HG03196 (cell line): ENCODE measurements at regions not wholly inside any gene's neighbourhood (a gene's known extent, or its start where the extent isn't known, plus 50 kb on each side); places are given as distances from the start of the nearest gene placed in this dataset.

Experiments
- ATAC-seq: cut with Tn5 transposase; IDR thresholded peaks from one replicate; pipeline ENCODE4 v1.9.1; 2021; ENCODE audit not compliant: unreplicated experiment

DNA sequence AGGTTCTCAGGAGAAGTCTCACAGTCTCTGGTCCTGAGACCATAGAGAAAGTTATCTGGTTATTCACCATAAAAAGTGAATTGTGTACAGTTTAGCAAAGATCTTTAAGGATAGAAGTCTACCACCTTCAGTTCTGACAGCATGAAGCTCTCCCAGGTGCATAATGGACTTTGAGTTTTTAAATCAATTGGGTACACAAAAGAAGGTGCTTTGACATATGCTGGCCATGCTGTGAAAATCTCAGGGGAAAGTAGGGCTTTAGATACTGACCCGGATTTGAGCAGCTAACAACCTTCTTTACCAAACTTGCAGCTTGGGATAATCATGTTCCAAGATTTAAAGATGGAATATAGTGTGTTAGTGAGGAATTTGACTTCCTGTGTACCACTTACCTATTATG, 264.2 kb downstream of the ZSWIM6 start:
- ATAC-seq: no peak

- no peak for ATAC-seq
Measured at GRCh38 chr5:61597684-61598083, 265.6 kb downstream of the ZSWIM6 start.

DNA sequence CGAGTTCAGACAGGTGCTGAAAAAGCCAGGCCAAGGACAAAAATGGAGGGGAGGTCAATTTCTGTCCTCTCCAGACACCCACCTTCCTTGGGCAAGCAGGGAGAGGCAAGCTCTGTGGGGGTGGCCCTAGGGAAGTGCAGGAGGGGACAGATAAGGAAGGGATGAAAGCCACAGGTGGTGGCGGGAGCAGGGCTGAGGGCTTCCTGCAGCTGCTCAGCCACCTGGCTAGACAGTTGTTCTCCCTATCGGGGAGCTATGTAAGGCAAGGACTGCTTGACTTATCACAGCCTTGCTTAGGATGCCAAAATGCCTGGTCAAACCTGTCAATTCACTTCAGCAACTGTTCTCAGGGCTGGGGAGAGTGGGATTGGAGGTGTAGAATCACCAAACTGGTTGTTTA, 266.1 kb downstream of the ZSWIM6 start:
- no peak for ATAC-seq

GRCh38 chr5:61599370-61600122, 267.5 kb downstream of the ZSWIM6 start:
- no peak for ATAC-seq

GRCh38 chr5:61600123-61600444, 268.0 kb downstream of the ZSWIM6 start:
- no peak for ATAC-seq

GRCh38 chr5:61600945-61601511, 269.0 kb downstream of the ZSWIM6 start:
- ATAC-seq: no peak

DNA sequence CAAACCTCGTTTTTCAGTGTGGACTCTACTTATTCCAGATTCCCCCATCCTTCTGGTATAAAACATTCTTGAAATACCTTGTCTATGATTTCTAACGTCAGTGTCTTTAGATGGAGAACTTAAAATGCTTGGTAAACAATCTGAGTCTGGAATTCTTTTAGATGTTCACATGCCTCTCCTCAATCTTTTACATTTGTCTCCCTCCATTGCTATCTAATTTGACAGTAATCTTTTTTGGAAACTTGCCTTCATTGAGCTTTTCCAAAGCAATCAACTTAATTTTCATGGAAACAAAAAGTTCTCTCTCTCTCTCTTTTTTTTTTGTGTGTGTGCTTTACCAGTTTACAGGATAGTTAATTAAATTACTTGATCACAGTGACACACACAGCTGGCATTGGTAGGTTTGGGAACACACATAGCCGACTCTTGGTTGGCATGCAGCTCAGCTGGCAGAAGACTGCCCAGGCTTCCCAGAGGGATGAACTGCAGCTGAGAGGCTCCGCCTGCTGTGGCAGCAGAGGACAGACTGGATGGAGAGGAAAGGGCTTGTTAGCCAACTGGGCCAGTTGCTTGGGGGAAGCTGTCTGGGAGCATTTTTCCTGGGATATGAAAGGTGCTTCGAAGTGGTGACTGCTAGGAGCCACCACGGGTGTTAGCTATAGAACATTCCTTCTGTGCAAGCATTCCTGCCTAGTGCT, 271.3 kb downstream of the ZSWIM6 start:
- ATAC-seq: no peak

DNA sequence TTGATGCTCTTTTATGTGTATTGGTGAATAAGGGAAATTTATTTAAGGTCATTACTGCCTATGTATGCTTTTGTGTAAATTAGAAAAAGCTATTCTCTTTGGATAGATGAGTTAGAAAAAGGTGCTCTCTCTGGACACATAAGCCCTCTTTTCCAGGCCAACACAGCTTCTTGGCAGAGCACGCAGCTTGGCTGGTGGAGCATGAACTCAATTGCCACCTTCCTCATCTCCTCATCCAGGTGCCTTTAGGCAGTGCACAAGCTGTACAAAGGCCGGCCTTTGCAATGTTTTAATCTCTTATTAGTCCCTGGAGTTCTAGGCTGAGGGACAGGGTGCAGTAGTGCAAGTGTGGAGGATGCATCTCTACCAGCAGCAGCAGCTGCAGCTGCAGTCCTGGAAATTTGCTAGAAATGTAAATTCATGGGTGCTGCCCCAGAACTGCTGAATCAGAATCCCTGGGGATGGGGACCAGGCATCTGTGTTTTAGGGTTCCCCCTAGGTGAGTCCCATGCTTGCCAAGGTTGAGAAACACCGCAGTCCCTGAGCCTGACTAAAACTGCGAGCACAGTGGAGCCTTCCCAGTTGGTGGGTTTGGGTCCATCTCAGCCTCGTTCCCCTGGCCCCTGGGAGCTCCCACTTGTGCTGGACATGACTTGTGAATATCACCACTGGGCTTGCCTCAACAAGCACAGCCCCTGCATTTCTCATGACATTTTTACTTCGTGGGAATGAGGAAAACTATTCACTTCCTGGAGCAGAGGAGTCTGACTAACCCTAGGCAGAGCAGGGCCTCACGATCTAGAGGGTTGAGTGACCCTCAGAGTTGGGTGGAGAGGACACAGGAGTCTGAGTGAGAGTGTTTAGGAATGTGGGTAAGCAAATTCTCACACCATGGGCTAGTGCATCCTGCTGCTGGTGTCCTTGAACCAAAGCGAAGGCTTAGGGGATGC, 272.3 kb downstream of the ZSWIM6 start:
- ATAC-seq: no peak

DNA sequence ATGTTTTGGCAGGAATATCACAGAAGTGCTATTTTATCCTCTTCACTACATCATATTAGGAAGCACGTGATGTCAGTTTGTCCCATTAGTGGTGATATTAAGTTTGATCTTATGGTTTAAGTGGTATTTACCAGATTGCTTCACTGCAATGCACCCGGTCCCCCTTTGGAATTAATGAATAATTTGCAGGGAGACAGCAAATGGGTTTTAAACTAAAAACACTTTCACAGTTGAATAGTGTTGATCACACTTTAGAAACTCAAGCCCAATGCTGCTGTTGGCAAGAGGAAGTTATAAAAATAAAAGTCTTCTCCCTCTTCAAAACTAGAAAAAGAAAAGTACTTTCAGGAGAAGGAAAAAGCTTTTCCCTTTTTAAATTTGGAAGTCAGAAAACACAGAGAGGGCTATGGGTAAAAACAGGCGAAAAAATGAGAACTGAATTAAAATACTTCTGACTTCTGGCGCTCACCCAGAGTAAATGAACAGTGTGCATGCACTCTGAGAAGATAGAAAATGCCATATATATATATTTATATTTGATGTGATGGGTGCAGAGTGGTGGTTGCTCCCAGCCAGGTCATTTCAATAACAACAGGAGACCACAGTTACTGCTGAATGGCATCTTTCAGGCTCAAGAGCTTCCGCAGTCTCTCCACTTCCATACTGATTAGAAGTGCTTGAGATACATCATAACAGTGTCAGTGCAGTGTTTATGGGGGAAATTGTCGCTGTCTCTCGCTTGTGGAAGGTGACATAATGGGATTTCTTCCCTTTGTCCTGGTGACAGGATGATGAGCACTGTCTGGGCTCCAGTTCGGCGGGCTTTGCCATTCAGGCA, 278.0 kb downstream of the ZSWIM6 start:
- ATAC-seq: no peak

DNA sequence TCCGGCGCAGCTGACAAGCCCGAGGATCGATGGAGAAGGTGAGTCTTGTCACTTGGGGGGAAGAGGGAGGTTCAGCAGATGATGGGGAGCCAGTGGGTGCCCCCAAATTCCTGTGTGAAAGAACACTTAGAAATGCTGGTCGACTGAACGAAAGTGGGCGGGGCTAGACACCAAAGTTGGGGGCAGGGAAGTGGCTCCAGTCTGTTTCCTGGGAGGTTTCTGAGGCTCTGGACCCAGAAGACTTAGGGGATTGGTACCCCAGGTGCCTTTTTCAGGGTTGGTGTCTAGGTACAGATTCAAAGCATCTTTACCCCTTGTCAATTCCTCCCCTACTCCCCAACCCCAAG, 278.6 kb downstream of the ZSWIM6 start:
- no peak for ATAC-seq

DNA sequence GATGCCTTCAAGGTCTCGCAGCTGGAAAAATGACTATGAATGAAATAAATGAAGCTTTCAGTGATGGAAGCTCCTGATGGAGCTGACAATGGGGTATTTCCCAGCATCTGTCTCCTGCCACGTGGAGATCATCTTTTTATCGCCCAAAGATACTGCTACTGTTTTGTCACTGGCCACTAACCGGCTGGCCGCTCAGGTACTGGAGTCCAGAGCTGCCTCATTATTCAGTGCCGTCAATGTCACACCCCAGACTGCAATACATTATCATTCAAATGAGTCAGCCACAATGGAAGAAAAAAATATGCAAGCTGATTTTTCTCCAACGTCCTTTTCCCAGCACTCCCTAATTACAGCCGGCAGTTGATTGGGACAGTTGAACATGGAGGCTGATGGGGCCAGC, 280.4 kb downstream of the ZSWIM6 start:
- no peak for ATAC-seq

- no peak for ATAC-seq
Measured at GRCh38 chr5:61613679-61614078, 281.6 kb downstream of the ZSWIM6 start.

GRCh38 chr5:61614606-61615005, 282.5 kb downstream of the ZSWIM6 start:
- no peak for ATAC-seq

DNA sequence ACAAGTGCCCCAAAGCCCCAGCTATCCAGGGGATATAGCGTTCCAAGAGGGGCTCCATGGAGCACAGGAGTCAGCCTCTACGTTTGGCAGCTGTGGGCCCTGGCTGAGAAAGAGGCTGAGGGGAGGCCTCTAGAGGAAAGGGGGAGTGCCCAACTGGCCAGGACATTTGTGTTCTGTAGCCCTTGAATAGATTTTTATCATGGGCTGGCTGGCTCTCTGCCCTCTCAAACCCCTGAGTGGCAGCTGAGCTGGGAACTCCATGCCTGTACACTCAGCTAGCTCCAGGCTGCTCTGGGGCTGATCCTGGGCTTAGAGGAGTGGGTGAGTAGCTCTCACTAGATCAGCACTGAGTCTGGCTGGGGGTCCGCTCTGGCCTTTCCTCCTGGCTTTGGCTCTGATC, 285.0 kb downstream of the ZSWIM6 start:
- ATAC-seq: no peak

- ATAC-seq: no peak
Measured at GRCh38 chr5:61617995-61618525, 286.0 kb downstream of the ZSWIM6 start.

DNA sequence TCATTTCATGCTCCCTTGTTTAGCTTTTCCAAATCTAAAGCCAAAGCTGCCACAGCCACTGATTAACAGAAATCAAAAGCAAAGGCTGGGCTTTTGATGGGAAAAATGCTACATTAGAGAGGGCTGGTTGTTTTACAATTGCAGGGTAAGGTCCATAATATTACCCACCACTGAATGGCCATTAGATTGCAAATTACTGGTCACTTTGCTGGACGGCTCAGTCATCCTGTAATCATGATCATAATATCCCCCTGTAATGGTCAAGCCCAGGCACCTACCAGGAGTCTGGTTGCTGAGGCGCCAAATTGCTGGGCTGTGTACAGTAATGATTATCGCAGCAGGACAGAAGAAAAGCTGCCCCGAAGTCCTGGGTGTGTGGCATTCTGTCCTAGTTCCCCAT, 286.5 kb downstream of the ZSWIM6 start:
- no peak for ATAC-seq

DNA sequence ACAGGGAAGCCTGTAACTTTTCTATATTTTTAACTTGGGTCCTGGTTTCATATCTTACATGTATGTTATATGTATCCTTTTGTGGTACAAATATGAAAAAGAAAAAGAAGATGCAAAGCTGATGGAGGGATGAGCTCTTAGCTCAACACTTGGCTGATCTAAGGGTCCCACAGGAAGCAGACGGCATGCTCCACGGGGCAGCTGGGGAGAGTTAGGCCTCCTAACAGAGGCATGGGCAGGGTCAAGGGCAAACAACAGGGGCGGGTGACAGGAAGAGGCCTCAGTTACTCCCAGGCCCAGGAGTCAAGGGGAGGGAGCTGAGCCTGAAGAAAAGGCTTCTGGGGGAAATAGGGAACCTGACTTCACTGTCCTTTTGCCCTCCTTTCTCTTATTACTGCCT, 287.2 kb downstream of the ZSWIM6 start:
- ATAC-seq: no peak

DNA sequence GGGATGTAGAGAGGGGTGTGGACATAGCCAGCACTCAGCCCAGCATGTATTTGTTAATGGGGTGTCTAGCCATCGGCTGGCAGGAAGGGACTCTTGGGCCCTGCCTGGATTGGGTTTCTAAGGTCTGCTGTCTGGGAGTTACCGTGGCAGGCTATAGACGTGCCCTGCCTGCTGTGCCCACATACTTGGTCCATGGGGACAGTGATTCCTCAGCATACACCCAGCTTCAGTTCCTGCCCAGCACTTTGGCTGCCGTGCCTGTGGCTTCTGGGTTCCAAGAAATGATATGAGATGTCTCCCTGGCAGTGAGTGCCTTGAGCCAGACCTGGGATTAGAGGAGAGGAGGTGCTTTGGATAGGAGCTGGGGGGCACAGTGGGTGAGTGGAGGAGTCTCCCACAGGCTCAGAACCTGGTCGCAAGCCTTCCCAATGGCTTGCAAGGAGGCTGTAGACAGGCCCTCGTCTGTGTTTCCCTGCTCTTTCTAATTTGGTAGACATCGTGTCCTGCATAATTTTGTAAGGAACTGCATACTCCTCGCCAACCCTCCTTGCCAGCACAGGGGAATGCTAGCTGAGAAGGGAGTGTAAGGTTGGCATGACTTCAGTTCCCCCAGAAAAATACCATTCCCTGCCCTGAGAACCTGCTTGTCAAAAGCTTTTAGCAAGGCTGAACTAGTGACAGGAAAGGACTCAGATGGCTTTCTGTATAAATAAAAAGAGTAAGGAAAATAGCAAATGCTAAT, 287.9 kb downstream of the ZSWIM6 start:
- ATAC-seq: no peak

DNA sequence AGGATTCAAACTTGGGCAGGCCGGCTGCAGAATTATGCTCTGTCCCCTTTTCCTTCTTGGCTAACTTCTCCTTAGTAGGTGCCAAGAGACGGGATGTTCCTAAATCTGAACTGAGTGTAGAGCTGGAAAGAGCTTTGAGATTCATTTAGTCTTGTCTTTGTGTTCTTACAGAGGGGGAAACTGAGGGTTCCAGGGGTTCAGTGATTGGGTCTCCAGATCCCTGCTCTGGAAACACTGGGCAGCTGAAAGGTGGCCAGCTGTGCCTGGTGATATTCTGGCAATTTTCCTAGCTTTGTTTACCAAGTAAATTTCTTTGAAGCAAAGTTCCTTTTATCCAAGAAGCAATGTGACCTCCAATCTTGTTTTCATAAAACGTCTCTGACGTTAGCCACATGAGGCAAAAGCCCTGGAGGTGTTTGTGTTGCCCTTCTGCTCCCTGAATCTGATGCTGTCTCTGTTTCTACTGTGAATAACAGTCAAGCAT, 288.7 kb downstream of the ZSWIM6 start:
- ATAC-seq: no peak
